KMS-11 (cell line): ENCODE measurements at regions not wholly inside any gene's neighbourhood (a gene's known extent, or its start where the extent isn't known, plus 50 kb on each side); places are given as distances from the start of the nearest gene placed in this dataset.

ENCODE experiments used
- H2AFZ ChIP-seq: fragments of 200-600 bp; sonication (generic); 2 replicates; pipeline ENCODE4 v1.6.1; 2016; ENCODE audit warnings: antibody characterized with exemption, mixed run types, low read depth
- H3K27ac ChIP-seq: fragments of 200-600 bp; sonication (generic); 2 replicates; pipeline ENCODE4 v1.6.1; 2016; ENCODE audit warnings: mild to moderate bottlenecking, mixed run types
- H3K27me3 ChIP-seq: fragments of 200-600 bp; sonication (generic); 2 replicates; pipeline ENCODE4 v1.6.1; 2017; ENCODE audit warnings: mild to moderate bottlenecking, low read depth, mixed run types, moderate library complexity; ENCODE audit not compliant: insufficient read depth
- H3K36me3 ChIP-seq: fragments of 200-600 bp; sonication (generic); 2 replicates; pipeline ENCODE4 v1.6.1; 2017; ENCODE audit warnings: mild to moderate bottlenecking, mixed run types; ENCODE audit not compliant: insufficient read depth
- H3K4me1 ChIP-seq: fragments of 200-600 bp; sonication (generic); 2 replicates; pipeline ENCODE4 v1.6.1; 2016; ENCODE audit warnings: mild to moderate bottlenecking, low read depth, mixed run types; ENCODE audit not compliant: poor library complexity, severe bottlenecking
- H3K4me2 ChIP-seq: fragments of 200-600 bp; sonication (generic); 2 replicates; pipeline ENCODE4 v1.7.0; 2016; ENCODE audit warnings: mild to moderate bottlenecking, mixed run types
- H3K4me3 ChIP-seq: fragments of 200-600 bp; sonication (generic); IDR thresholded peaks from 2 replicates; pipeline ENCODE4 v1.6.1; 2017; ENCODE audit warnings: low read depth, low read length, mixed read lengths; ENCODE audit not compliant: insufficient read depth
- H3K79me2 ChIP-seq: fragments of 200-600 bp; sonication (generic); 2 replicates; pipeline ENCODE4 v1.6.1; 2016; ENCODE audit warnings: low read depth, mixed run types; ENCODE audit not compliant: insufficient read depth
- H3K9ac ChIP-seq: fragments of 200-600 bp; sonication (generic); 2 replicates; pipeline ENCODE4 v1.6.1; 2016; ENCODE audit warnings: mild to moderate bottlenecking, mixed run types
- H4K20me1 ChIP-seq: fragments of 200-600 bp; sonication (generic); 2 replicates; pipeline ENCODE4 v1.6.1; 2016; ENCODE audit warnings: mild to moderate bottlenecking, mixed run types; ENCODE audit not compliant: insufficient read depth
- CTCF ChIP-seq: fragments of 200-600 bp; sonication (generic); conservative IDR thresholded peaks from 2 replicates; pipeline ENCODE4 v1.6.1; 2017; ENCODE audit warnings: low read depth, mild to moderate bottlenecking, antibody characterized with exemption, low read length, moderate library complexity, mixed read lengths

GRCh38 chr20:37598575-37599342 is 71.1 kb upstream of the BLCAP start:
- H2AFZ ChIP-seq, result no peak overlapping the region
- no peak overlapping the region for H3K27ac ChIP-seq
- H3K27me3 ChIP-seq, result no peaks in the 10 kb centered on the region
- H3K9ac ChIP-seq, result no peak overlapping the region
- H4K20me1 ChIP-seq, result no peaks in the 10 kb centered on the region
- H3K36me3 ChIP-seq, result no peaks in the 10 kb centered on the region
- H3K4me1 ChIP-seq, result no peaks in the 10 kb centered on the region
- H3K79me2 ChIP-seq, result no peaks in the 10 kb centered on the region
- no peak overlapping the region for H3K4me2 ChIP-seq
- no peak overlapping the region for H3K4me3 ChIP-seq
- no peak for TF ChIP-seq CTCF

GRCh38 chr20:37598100-37598543 is 70.4 kb upstream of the BLCAP start:
- no peak overlapping the region for H3K9ac ChIP-seq
- H3K4me1 ChIP-seq, result no peaks in the 10 kb centered on the region
- H3K36me3 ChIP-seq, result no peaks in the 10 kb centered on the region
- H2AFZ ChIP-seq, result no peak overlapping the region
- TF ChIP-seq CTCF, result no peak
- H3K4me3 ChIP-seq, result no peak overlapping the region
- no peaks in the 10 kb centered on the region for H4K20me1 ChIP-seq
- H3K27me3 ChIP-seq, result no peaks in the 10 kb centered on the region
- H3K79me2 ChIP-seq, result no peaks in the 10 kb centered on the region
- H3K4me2 ChIP-seq, result no peak overlapping the region
- H3K27ac ChIP-seq, result no peak overlapping the region

GRCh38 chr20:37596890-37597536 is 69.3 kb upstream of the BLCAP start:
- Histone ChIP-seq H2AFZ (no peak overlapping the region), H3K79me2 (no peaks in the 10 kb centered on the region), H3K4me2 (no peak overlapping the region), H3K36me3 (no peaks in the 10 kb centered on the region), H3K4me1 (no peaks in the 10 kb centered on the region), H4K20me1 (no peaks in the 10 kb centered on the region), H3K4me3 (no peak overlapping the region), H3K27ac (no peak overlapping the region), H3K9ac (no peak overlapping the region), H3K27me3 (no peaks in the 10 kb centered on the region)
- no peak for TF ChIP-seq CTCF

- H2AFZ ChIP-seq, result no peak overlapping the region
- TF ChIP-seq CTCF, result no peak
- no peak overlapping the region for H3K27ac ChIP-seq
- no peaks in the 10 kb centered on the region for H3K79me2 ChIP-seq
- no peak overlapping the region for H3K4me2 ChIP-seq
- no peaks in the 10 kb centered on the region for H3K27me3 ChIP-seq
- H3K9ac ChIP-seq, result no peak overlapping the region
- no peaks in the 10 kb centered on the region for H3K36me3 ChIP-seq
- no peaks in the 10 kb centered on the region for H4K20me1 ChIP-seq
- no peak overlapping the region for H3K4me3 ChIP-seq
- no peaks in the 10 kb centered on the region for H3K4me1 ChIP-seq
These were observed 68.5 kb upstream of the BLCAP start for GRCh38 chr20:37596168-37596567.
